Smooth muscle cell (in vitro differentiated cells): ENCODE measurements at regions not wholly inside any gene's neighbourhood (a gene's known extent, or its start where the extent isn't known, plus 50 kb on each side); places are given as distances from the start of the nearest gene placed in this dataset.

Experiments
- DNase-seq: peaks from one replicate; lab custom pipeline; 2025; ENCODE audit not compliant: unreplicated experiment; lab: John Stamatoyannopoulos, UW
- H2AFZ ChIP-seq: fragments of 200-600 bp; sonication (generic); 2 replicates; pipeline ENCODE4 v1.6.0; 2016; ENCODE audit warnings: antibody characterized with exemption, low read depth, mild to moderate bottlenecking
- H3F3A ChIP-seq: fragments of 200-600 bp; sonication (generic); 2 replicates; pipeline ENCODE4 v1.6.0; 2017; ENCODE audit warnings: antibody characterized with exemption, low read depth
- H3K27ac ChIP-seq: fragments of 200-600 bp; sonication (generic); 2 replicates; pipeline ENCODE4 v1.5.1; 2016; ENCODE audit warnings: low read depth, mild to moderate bottlenecking
- H3K27me3 ChIP-seq: fragments of 200-600 bp; sonication (generic); 2 replicates; pipeline ENCODE4 v1.6.1; 2016; ENCODE audit warnings: low read depth, mild to moderate bottlenecking
- H3K36me3 ChIP-seq: fragments of 200-600 bp; sonication (generic); 2 replicates; pipeline ENCODE4 v1.5.1; 2016; ENCODE audit warnings: low read depth
- H3K4me1 ChIP-seq: fragments of 200-600 bp; sonication (generic); 2 replicates; pipeline ENCODE4 v1.5.1; 2016; ENCODE audit warnings: low read depth
- H3K4me2 ChIP-seq: fragments of 200-600 bp; sonication (generic); 2 replicates; pipeline ENCODE4 v1.6.0; 2016; ENCODE audit warnings: mild to moderate bottlenecking
- H3K4me3 ChIP-seq: fragments of 200-600 bp; sonication (generic); 2 replicates; pipeline ENCODE4 v1.5.1; 2016; ENCODE audit warnings: mild to moderate bottlenecking
- H3K79me2 ChIP-seq: fragments of 200-600 bp; sonication (generic); 2 replicates; pipeline ENCODE4 v1.6.0; 2016; ENCODE audit warnings: low read depth, mild to moderate bottlenecking
- H3K9ac ChIP-seq: fragments of 200-600 bp; sonication (generic); 2 replicates; pipeline ENCODE4 v1.6.0; 2016; ENCODE audit warnings: low read depth
- H3K9me3 ChIP-seq: fragments of 200-600 bp; sonication (generic); replicated peaks from 2 replicates; pipeline ENCODE4 v1.5.1; 2016; ENCODE audit warnings: low read depth
- H4K20me1 ChIP-seq: fragments of 200-600 bp; sonication (generic); 2 replicates; pipeline ENCODE4 v1.6.0; 2016; ENCODE audit warnings: low read depth
- CTCF ChIP-seq: fragments of 200-600 bp; sonication (generic); IDR thresholded peaks from 2 replicates; pipeline ENCODE4 v1.5.1; 2017; ENCODE audit warnings: borderline replicate concordance, mild to moderate bottlenecking, antibody characterized with exemption; ENCODE audit not compliant: insufficient read depth, poor library complexity, severe bottlenecking
- WGBS: methylation state at CpG from one replicate; pipeline ENCODE4 v1.1.7; 2016; ENCODE audit warnings: low lambda C conversion rate; 5-methylcytosine and 5-hydroxymethylcytosine counted together

GRCh38 chr3:157652366-157652765, 149.2 kb upstream of the VEPH1 start:
- Histone ChIP-seq H3K4me1 (no peaks in the 10 kb centered on the region), H3K27me3 (peaks cover 4% of the 10 kb centered on the region), H3K4me2 (no peak overlapping the region), H3K27ac (no peak overlapping the region), H3K36me3 (no peaks in the 10 kb centered on the region), H2AFZ (no peak overlapping the region), H4K20me1 (no peaks in the 10 kb centered on the region), H3K79me2 (no peaks in the 10 kb centered on the region), H3K4me3 (no peak overlapping the region), H3K9me3 (no peaks in the 10 kb centered on the region), H3F3A (no peaks in the 10 kb centered on the region), H3K9ac (no peak overlapping the region)
- TF ChIP-seq CTCF, result no peak
- 87% methylated on average over 2 of the region's 2 CpGs for WGBS
- DNase-seq, result no peak

GRCh38 chr3:157650699-157651098, 147.5 kb upstream of the VEPH1 start:
- no peaks in the 10 kb centered on the region for H3K4me1 ChIP-seq
- no peak for DNase-seq
- H3K36me3 ChIP-seq, result no peaks in the 10 kb centered on the region
- H3K4me3 ChIP-seq, result no peak overlapping the region
- no peak overlapping the region for H3K4me2 ChIP-seq
- H3K79me2 ChIP-seq, result no peaks in the 10 kb centered on the region
- H3K27ac ChIP-seq, result no peak overlapping the region
- no peaks in the 10 kb centered on the region for H3K9me3 ChIP-seq
- 90% methylated on average over 1 of the region's 1 CpG for whole genome bisulfite sequencing
- no peaks in the 10 kb centered on the region for H4K20me1 ChIP-seq
- H3F3A ChIP-seq, result no peaks in the 10 kb centered on the region
- no peak overlapping the region for H3K9ac ChIP-seq
- no peak overlapping the region for H2AFZ ChIP-seq
- H3K27me3 ChIP-seq, result peaks cover 4% of the 10 kb centered on the region
- no peak for TF ChIP-seq CTCF

GRCh38 chr3:157650172-157650571, 147.0 kb upstream of the VEPH1 start:
- Histone ChIP-seq H4K20me1 (no peaks in the 10 kb centered on the region), H3K4me1 (no peaks in the 10 kb centered on the region), H3K9ac (no peak overlapping the region), H3F3A (no peaks in the 10 kb centered on the region), H3K27ac (no peak overlapping the region), H2AFZ (no peak overlapping the region), H3K4me2 (no peak overlapping the region), H3K27me3 (peaks cover 4% of the 10 kb centered on the region), H3K9me3 (no peaks in the 10 kb centered on the region), H3K4me3 (no peak overlapping the region), H3K36me3 (no peaks in the 10 kb centered on the region), H3K79me2 (no peaks in the 10 kb centered on the region)
- TF ChIP-seq CTCF, result no peak
- DNase-seq, result no peak
- 79% methylated on average over 1 of the region's 1 CpG for WGBS

- no peak overlapping the region for H3K4me3 ChIP-seq
- H2AFZ ChIP-seq, result no peak overlapping the region
- no peaks in the 10 kb centered on the region for H3K4me1 ChIP-seq
- H3F3A ChIP-seq, result no peaks in the 10 kb centered on the region
- H3K27me3 ChIP-seq, result peaks cover 4% of the 10 kb centered on the region
- no peaks in the 10 kb centered on the region for H3K36me3 ChIP-seq
- H3K9me3 ChIP-seq, result no peaks in the 10 kb centered on the region
- no peaks in the 10 kb centered on the region for H3K79me2 ChIP-seq
- 96% methylated on average over 1 of the region's 1 CpG for WGBS
- H3K9ac ChIP-seq, result no peak overlapping the region
- no peak overlapping the region for H3K27ac ChIP-seq
- no peak overlapping the region for H3K4me2 ChIP-seq
- H4K20me1 ChIP-seq, result no peaks in the 10 kb centered on the region
- TF ChIP-seq CTCF, result no peak
- DNase-seq, result no peak
Observed at GRCh38 chr3:157649511-157649910, 146.3 kb upstream of the VEPH1 start.
